SK-N-MC (cell line): ENCODE measurements at regions not wholly inside any gene's neighbourhood (a gene's known extent, or its start where the extent isn't known, plus 50 kb on each side); places are given as distances from the start of the nearest gene placed in this dataset.

Experiments used
- EZH2 ChIP-seq: fragments of 200-600 bp; sonication (generic); IDR thresholded peaks from one replicate; pipeline ENCODE4 v1.6.1; 2017; ENCODE audit warnings: antibody characterized with exemption
- FOXP2 ChIP-seq: optimal IDR thresholded peaks from 2 replicates; pipeline ENCODE3; 2011; ENCODE audit warnings: mild to moderate bottlenecking, moderate library complexity; ENCODE audit not compliant: insufficient read depth; ENCODE audit errors: extremely low read length, control extremely low read depth
- POLR2AphosphoS5 ChIP-seq: IDR thresholded peaks from 2 replicates; pipeline ENCODE4 v1.6.1; 2012; ENCODE audit warnings: mild to moderate bottlenecking, low read depth, low read length, borderline replicate concordance

- TF ChIP-seq POLR2AphosphoS5, result no peak
- no peak for TF ChIP-seq EZH2
- no peak for TF ChIP-seq FOXP2
Observed at GRCh38 chr5:17947029-17947428, 312.8 kb downstream of the TAF11L14 start.
